ENCODE measurements at regions not wholly inside any gene's neighbourhood (a gene's known extent, or its start where the extent isn't known, plus 50 kb on each side); places are given as distances from the start of the nearest gene placed in this dataset.

GRCh38 chr7:112616295-112616694 is 135.5 kb downstream of the LSMEM1 start:
- TF ChIP-seq CTCF (IDR thresholded peaks at IDR 0.05) = no peak
- no peak for TF ChIP-seq POLR2A (IDR thresholded peaks at IDR 0.05)

All from heart left ventricle (tissue), 13 donors.